ENCODE measurements at regions not wholly inside any gene's neighbourhood (a gene's known extent, or its start where the extent isn't known, plus 50 kb on each side); places are given as distances from the start of the nearest gene placed in this dataset.

DNA sequence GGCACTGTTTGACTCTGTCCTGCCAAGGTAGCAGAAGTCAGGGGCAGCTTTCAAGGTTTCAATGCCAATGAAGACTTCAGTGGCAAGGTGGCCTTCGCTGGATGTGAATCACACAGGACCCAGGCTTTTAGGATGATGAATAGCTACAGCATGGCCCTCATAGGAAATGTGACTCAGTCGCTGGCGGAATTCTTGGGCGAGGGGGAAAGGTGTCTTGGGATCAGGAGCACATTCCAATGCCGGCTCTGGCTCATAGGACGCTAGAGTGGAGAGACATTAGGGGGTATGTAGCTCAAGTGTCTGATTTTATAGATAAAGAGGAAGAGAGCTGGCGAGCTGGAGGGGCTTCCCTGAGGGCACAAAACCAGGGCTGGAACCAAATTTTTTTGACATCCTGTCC lies 68.6 kb downstream of the SMIM21 start:
- H3K36me3 Mint-ChIP-seq (ENCODE audit: low read depth), result no peaks in the 10 kb centered on the region
- H3K27me3 Mint-ChIP-seq (ENCODE audit: low read depth), result no peaks in the 10 kb centered on the region
- no peak overlapping the region for H3K27ac Mint-ChIP-seq
- ATAC-seq (no peak), DNase-seq (no peak)
- H3K4me3 Mint-ChIP-seq, result no peak overlapping the region
- H3K4me1 Mint-ChIP-seq (ENCODE audit: low read depth), result no peaks in the 10 kb centered on the region
- ChIA-PET CTCF (no interaction called here), POLR2A (no interaction called here)
- H3K9me3 Mint-ChIP-seq (ENCODE audit: insufficient read depth), result no peaks in the 10 kb centered on the region

DNA sequence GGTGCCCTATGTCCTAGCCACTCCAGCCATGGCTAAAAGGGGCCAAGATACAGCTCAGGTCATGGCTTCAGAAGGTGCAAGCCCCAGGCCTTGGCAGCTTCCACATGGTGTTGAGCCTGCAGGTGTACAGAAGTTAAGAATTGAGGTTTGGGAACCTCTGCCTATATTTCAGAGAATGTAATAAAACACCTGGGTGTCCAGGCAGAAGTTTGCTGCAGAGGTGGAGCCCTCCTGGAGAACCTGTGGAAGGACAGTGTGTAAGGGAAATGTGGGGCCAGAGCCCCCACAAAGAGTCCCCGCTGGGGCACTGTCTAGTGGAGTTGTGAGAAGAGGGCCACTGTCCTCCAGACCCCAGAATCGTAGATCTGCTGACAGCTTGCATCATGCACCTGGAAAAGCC lies 74.1 kb downstream of the SMIM21 start:
- DNase-seq (no peak), ATAC-seq (no peak)

GRCh38 chr18:75351409-75351808 lies 76.1 kb downstream of the SMIM21 start:
- ChIA-PET POLR2A (no interaction called here), CTCF (no interaction called here)
- no peaks in the 10 kb centered on the region for H3K27me3 Mint-ChIP-seq (ENCODE audit: low read depth)
- peak; percentile 8 for DNase-seq
- no peak overlapping the region for H3K4me3 Mint-ChIP-seq
- peaks cover 10% of the 10 kb centered on the region for H3K9me3 Mint-ChIP-seq (ENCODE audit: insufficient read depth)
- ATAC-seq, result no peak
- H3K36me3 Mint-ChIP-seq (ENCODE audit: low read depth), result no peaks in the 10 kb centered on the region
- no peaks in the 10 kb centered on the region for H3K4me1 Mint-ChIP-seq (ENCODE audit: low read depth)
- H3K27ac Mint-ChIP-seq, result no peak overlapping the region

More for the DNA sequence above, 74.1 kb downstream of the SMIM21 start:
- Mint-ChIP-seq H3K36me3 (ENCODE audit: low read depth) (no peaks in the 10 kb centered on the region), H3K9me3 (ENCODE audit: insufficient read depth) (peaks cover 10% of the 10 kb centered on the region), H3K27me3 (ENCODE audit: low read depth) (no peaks in the 10 kb centered on the region), H3K4me1 (ENCODE audit: low read depth) (no peaks in the 10 kb centered on the region), H3K4me3 (no peak overlapping the region), H3K27ac (no peak overlapping the region)
- ChIA-PET POLR2A (no interaction called here), CTCF (no interaction called here)

DNA sequence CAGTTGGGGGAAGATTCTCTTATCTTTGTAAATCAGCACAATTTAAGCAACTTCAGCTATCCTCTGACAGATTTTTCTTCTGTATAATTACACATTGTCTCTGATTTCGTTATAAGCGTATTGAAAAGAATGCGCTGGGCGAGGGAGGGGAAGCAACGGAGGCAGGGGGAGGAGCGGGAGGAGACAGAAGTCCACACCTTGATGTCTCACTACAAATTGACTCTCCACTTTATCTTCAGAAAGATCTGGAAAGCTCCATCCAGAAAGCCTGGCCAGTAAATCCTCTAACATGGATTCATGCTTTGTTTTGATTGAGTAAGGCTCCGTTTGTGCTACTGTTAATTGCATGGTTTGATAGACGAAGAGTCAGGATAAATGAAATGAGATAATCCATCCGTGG lies 76.6 kb downstream of the SMIM21 start:
- no peak overlapping the region for H3K4me3 Mint-ChIP-seq

DNA sequence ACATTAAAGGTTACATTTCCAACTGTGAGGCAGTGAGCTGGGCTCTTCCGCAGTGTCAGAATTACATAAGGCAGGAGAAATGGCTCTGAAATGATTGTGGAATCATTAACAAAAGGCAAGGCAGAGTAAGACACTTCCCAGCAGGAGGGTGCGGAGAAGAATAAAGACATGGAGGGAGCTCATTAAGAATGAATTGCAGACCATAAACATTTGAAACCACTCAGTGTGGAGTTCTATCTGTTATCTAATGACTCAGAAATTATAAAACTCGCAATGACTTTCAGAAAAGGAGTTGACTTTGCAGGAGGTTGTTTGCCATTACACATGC lies 77.0 kb downstream of the SMIM21 start:
- H3K4me1 Mint-ChIP-seq (ENCODE audit: low read depth), result no peaks in the 10 kb centered on the region
- H3K9me3 Mint-ChIP-seq (ENCODE audit: insufficient read depth), result peaks cover 10% of the 10 kb centered on the region
- H3K4me3 Mint-ChIP-seq, result no peak overlapping the region
- POLR2A ChIA-PET, result no interaction called here
- no peak overlapping the region for H3K27ac Mint-ChIP-seq
- CTCF ChIA-PET, result no interaction called here
- no peak for DNase-seq
- ATAC-seq, result no peak
- no peaks in the 10 kb centered on the region for H3K36me3 Mint-ChIP-seq (ENCODE audit: low read depth)
- H3K27me3 Mint-ChIP-seq (ENCODE audit: low read depth), result no peaks in the 10 kb centered on the region

More for the DNA sequence above, 76.6 kb downstream of the SMIM21 start:
- ChIA-PET POLR2A (no interaction called here), CTCF (no interaction called here)
- ATAC-seq (no peak), DNase-seq (no peak)
- no peaks in the 10 kb centered on the region for H3K4me1 Mint-ChIP-seq (ENCODE audit: low read depth)
- no peaks in the 10 kb centered on the region for H3K27me3 Mint-ChIP-seq (ENCODE audit: low read depth)
- no peaks in the 10 kb centered on the region for H3K36me3 Mint-ChIP-seq (ENCODE audit: low read depth)
- H3K9me3 Mint-ChIP-seq (ENCODE audit: insufficient read depth), result peaks cover 10% of the 10 kb centered on the region
- H3K27ac Mint-ChIP-seq, result no peak overlapping the region

- DNase-seq (peak; percentile 16), ATAC-seq (no peak)
- H3K4me1 Mint-ChIP-seq (ENCODE audit: low read depth), result no peaks in the 10 kb centered on the region
- CTCF ChIA-PET, result no interaction called here
- H3K36me3 Mint-ChIP-seq (ENCODE audit: low read depth), result no peaks in the 10 kb centered on the region
- H3K27ac Mint-ChIP-seq, result no peak overlapping the region
- H3K4me3 Mint-ChIP-seq, result no peak overlapping the region
- H3K9me3 Mint-ChIP-seq (ENCODE audit: insufficient read depth), result peaks cover 10% of the 10 kb centered on the region
- no peaks in the 10 kb centered on the region for H3K27me3 Mint-ChIP-seq (ENCODE audit: low read depth)
- POLR2A ChIA-PET, result no interaction called here
Observed at GRCh38 chr18:75349668-75350511, 77.6 kb downstream of the SMIM21 start.

DNA sequence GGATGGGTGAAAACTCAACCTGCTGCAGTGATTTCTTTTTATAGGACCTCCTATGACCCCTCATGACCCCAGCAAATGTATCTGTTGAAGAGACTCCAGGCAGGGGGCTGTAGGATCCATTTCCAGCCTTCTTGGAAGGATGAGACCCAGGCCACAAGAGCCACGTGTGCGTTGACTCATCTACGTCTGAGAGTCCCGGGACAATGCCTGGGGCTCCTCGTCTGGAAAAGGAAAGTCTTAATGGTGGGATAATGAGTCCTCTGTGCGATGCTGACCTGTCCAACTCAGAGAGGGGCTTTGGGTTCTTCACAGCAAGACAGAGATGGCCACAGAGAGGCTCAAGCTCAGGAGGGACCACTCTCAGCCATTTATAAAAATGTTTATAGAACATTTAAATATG lies 80.8 kb downstream of the SMIM21 start:
- no peaks in the 10 kb centered on the region for H3K27me3 Mint-ChIP-seq (ENCODE audit: low read depth)
- H3K27ac Mint-ChIP-seq, result no peak overlapping the region
- H3K4me1 Mint-ChIP-seq (ENCODE audit: low read depth), result no peaks in the 10 kb centered on the region
- ChIA-PET CTCF (no interaction called here), POLR2A (no interaction called here)
- H3K4me3 Mint-ChIP-seq, result no peak overlapping the region
- ATAC-seq (no peak), DNase-seq (peak; percentile 5)
- H3K36me3 Mint-ChIP-seq (ENCODE audit: low read depth), result no peaks in the 10 kb centered on the region
- H3K9me3 Mint-ChIP-seq (ENCODE audit: insufficient read depth), result no peaks in the 10 kb centered on the region

GRCh38 chr18:75344615-75345014 lies 82.9 kb downstream of the SMIM21 start:
- DNase-seq, result peak; percentile 13
- H3K36me3 Mint-ChIP-seq (ENCODE audit: low read depth), result no peaks in the 10 kb centered on the region
- ChIA-PET POLR2A (no interaction called here), CTCF (no interaction called here)
- no peaks in the 10 kb centered on the region for H3K4me1 Mint-ChIP-seq (ENCODE audit: low read depth)
- H3K9me3 Mint-ChIP-seq (ENCODE audit: insufficient read depth), result no peaks in the 10 kb centered on the region
- no peak for ATAC-seq
- peaks cover 1% of the 10 kb centered on the region for H3K27me3 Mint-ChIP-seq (ENCODE audit: low read depth)
- H3K4me3 Mint-ChIP-seq, result no peak overlapping the region
- H3K27ac Mint-ChIP-seq, result no peak overlapping the region

DNA sequence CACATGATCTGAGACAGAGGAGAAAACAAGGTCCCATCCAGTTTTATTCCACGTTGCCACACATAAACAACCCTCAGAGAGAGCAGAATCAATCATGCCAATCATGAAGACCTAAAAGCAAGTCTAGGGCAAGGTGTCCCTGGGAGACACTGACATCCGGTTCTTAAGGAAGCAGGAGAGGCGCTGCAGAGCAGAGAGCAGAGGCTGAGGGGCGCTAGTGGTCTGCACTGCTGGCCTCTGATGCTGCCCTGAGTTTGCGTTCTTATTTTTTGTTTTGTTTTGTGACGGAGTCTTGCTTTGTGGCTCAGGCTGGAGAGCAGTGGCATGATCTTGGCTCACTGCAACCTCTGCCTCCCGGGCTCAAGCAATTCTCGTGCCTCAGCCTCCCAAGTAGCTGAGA lies 83.3 kb downstream of the SMIM21 start:
- ATAC-seq (no peak), DNase-seq (no peak)
- Mint-ChIP-seq H3K9me3 (ENCODE audit: insufficient read depth) (no peaks in the 10 kb centered on the region), H3K36me3 (ENCODE audit: low read depth) (no peaks in the 10 kb centered on the region), H3K4me3 (no peak overlapping the region), H3K27ac (no peak overlapping the region), H3K4me1 (ENCODE audit: low read depth) (no peaks in the 10 kb centered on the region), H3K27me3 (ENCODE audit: low read depth) (peaks cover 1% of the 10 kb centered on the region)
- ChIA-PET CTCF (no interaction called here), POLR2A (no interaction called here)

DNA sequence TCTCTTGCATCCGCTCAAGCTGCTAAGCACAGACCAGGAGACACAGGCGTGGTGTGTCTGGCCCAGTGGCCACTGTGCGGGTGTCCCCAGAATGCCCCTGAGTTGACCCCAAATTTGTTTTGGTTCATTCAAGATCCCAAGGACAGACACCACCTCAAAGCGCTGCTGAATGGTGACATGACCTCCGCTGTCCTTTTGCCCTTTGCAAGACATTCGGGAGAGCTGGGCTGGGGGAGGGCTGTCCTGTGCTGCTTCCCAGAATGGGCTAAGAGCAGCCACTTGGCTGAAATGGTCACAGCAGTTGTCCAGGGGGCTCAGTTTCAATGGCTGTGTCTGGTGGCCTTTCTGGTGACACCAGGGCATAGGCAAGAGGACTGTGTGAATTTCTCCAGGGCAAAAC lies 84.1 kb downstream of the SMIM21 start:
- no peaks in the 10 kb centered on the region for H3K36me3 Mint-ChIP-seq (ENCODE audit: low read depth)
- no peaks in the 10 kb centered on the region for H3K9me3 Mint-ChIP-seq (ENCODE audit: insufficient read depth)
- H3K27ac Mint-ChIP-seq, result no peak overlapping the region
- H3K4me1 Mint-ChIP-seq (ENCODE audit: low read depth), result no peaks in the 10 kb centered on the region
- ATAC-seq (no peak), DNase-seq (peak; percentile 6)
- H3K4me3 Mint-ChIP-seq, result no peak overlapping the region
- POLR2A ChIA-PET, result interaction anchor here (0.6 kb wide), 1 partner anchor 944 kb away, joined by 3 read pairs; no protein-coding TSS in a partner anchor
- peaks cover 1% of the 10 kb centered on the region for H3K27me3 Mint-ChIP-seq (ENCODE audit: low read depth)
- CTCF ChIA-PET, result no interaction called here

DNA sequence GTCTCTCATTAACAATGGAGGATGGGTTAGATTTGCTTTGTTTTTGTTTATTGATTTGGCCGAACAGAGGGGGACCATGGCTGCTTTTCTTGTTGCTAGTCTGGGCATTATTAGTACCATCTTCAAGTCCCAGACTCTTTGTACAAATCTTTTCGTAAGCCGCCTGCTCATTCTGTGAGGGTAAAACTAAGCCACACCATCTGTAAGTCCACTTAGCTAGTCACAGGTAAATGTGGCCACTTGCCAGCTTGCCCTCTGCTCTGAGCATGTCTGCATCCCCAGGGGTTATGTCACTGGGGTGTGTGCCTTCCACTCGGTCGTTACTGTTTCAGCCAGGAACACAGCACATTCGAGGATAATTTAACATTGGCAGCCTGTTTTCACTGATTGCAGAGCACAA lies 85.6 kb downstream of the SMIM21 start:
- no peak overlapping the region for H3K4me3 Mint-ChIP-seq
- ATAC-seq (no peak), DNase-seq (peak; percentile 13)
- H3K27me3 Mint-ChIP-seq (ENCODE audit: low read depth), result peaks cover 1% of the 10 kb centered on the region
- no peaks in the 10 kb centered on the region for H3K36me3 Mint-ChIP-seq (ENCODE audit: low read depth)
- CTCF ChIA-PET, result no interaction called here
- POLR2A ChIA-PET, result no interaction called here
- H3K27ac Mint-ChIP-seq, result no peak overlapping the region
- H3K4me1 Mint-ChIP-seq (ENCODE audit: low read depth), result no peaks in the 10 kb centered on the region
- no peaks in the 10 kb centered on the region for H3K9me3 Mint-ChIP-seq (ENCODE audit: insufficient read depth)

GRCh38 chr18:75341267-75341666 lies 86.2 kb downstream of the SMIM21 start:
- no peak overlapping the region for H3K4me3 Mint-ChIP-seq
- H3K27ac Mint-ChIP-seq, result no peak overlapping the region
- POLR2A ChIA-PET, result no interaction called here
- ATAC-seq, result no peak
- peak; percentile 5 for DNase-seq
- H3K4me1 Mint-ChIP-seq (ENCODE audit: low read depth), result no peaks in the 10 kb centered on the region
- no peaks in the 10 kb centered on the region for H3K9me3 Mint-ChIP-seq (ENCODE audit: insufficient read depth)
- H3K36me3 Mint-ChIP-seq (ENCODE audit: low read depth), result no peaks in the 10 kb centered on the region
- CTCF ChIA-PET, result no interaction called here
- peaks cover 1% of the 10 kb centered on the region for H3K27me3 Mint-ChIP-seq (ENCODE audit: low read depth)

DNA sequence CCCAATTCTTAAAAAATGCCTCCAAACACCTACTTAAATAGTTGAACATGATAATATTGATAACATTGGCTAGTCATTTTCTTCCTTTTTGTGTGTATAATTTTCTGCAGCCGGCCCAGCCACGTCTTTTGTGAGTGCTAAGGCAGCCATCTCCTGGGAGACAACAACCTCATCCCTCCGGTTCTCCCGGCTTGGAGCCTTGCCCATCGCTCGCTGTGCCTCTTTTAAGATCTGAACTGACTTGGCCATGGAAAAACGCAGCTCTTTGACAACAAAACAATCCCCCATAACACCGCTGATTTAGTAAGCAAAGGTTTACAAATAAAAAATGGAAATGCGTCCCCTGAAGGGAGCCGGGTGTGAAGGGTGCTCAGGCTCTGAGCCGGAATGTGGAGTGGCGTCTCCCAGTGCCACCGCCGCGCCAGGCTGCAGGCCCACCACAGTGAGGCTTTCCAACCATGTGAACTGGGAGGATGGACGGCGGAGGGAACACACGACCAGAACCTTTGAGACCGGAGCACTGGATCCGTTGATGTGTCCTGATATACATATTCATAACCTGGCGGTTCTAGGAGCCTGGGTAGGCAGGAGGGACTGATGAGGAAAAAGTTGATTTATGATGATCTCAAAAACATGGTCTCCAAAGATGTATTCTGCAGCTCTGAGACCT lies 87.4 kb downstream of the SMIM21 start:
- Mint-ChIP-seq H3K27ac (no peak overlapping the region), H3K27me3 (ENCODE audit: low read depth) (peaks cover 1% of the 10 kb centered on the region), H3K4me1 (ENCODE audit: low read depth) (no peaks in the 10 kb centered on the region), H3K4me3 (no peak overlapping the region), H3K36me3 (ENCODE audit: low read depth) (no peaks in the 10 kb centered on the region), H3K9me3 (ENCODE audit: insufficient read depth) (no peaks in the 10 kb centered on the region)
- DNase-seq (peak; percentile 12), ATAC-seq (no peak)
- ChIA-PET CTCF (no interaction called here), POLR2A (no interaction called here)
